WERI-Rb-1 (cell line): ENCODE measurements at regions not wholly inside any gene's neighbourhood (a gene's known extent, or its start where the extent isn't known, plus 50 kb on each side); places are given as distances from the start of the nearest gene placed in this dataset.
"Not testable (repeated sequence)": the region's sequence is repeated elsewhere in the genome, so short reads cannot be mapped to it uniquely, and the experiment has no call there.

ENCODE experiments used
- DNase-seq: peaks from one replicate; pipeline ENCODE4 v3.0.0-alpha.2; 2020
- H3K27ac ChIP-seq: fragments of 250-450 bp; sonication (Bioruptor Pico); 2 replicates; pipeline ENCODE4 v1.5.1; 2020; ENCODE audit warnings: mild to moderate bottlenecking, moderate library complexity
- H3K27me3 ChIP-seq: fragments of 250-450 bp; sonication (Bioruptor Pico); 2 replicates; pipeline ENCODE4 v1.5.1; 2021; ENCODE audit warnings: mild to moderate bottlenecking, low read depth, moderate library complexity; ENCODE audit not compliant: insufficient read depth, severe bottlenecking
- H3K36me3 ChIP-seq: fragments of 250-450 bp; sonication (Bioruptor Pico); 2 replicates; pipeline ENCODE4 v1.5.1; 2020; ENCODE audit warnings: mild to moderate bottlenecking, moderate library complexity
- H3K4me3 ChIP-seq: 2 replicates; pipeline ENCODE4 v1.5.1; 2011; ENCODE audit warnings: low read depth, mild to moderate bottlenecking, control low read depth, low read length
- H3K9me3 ChIP-seq: fragments of 250-450 bp; sonication (Bioruptor Pico); 2 replicates; pipeline ENCODE4 v1.5.1; 2021; ENCODE audit warnings: mild to moderate bottlenecking, moderate library complexity; ENCODE audit not compliant: severe bottlenecking
- CTCF ChIP-seq: IDR thresholded peaks from 2 replicates; pipeline ENCODE4 v1.5.1; 2011; ENCODE audit warnings: low read depth, mild to moderate bottlenecking, control low read depth, inconsistent platforms, low read length

GRCh38 chr6:150499882-150500312 lies 99.8 kb upstream of the PLEKHG1 start:
- H3K27ac ChIP-seq, result no peak overlapping the region
- H3K36me3 ChIP-seq, result no peaks in the 10 kb centered on the region
- H3K9me3 ChIP-seq, result no peaks in the 10 kb centered on the region
- TF ChIP-seq CTCF, result no peak
- H3K27me3 ChIP-seq, result no peaks in the 10 kb centered on the region
- H3K4me3 ChIP-seq, result no peak overlapping the region
- no peak for DNase-seq

GRCh38 chr6:150500568-150500967 lies 99.1 kb upstream of the PLEKHG1 start:
- not testable (repeated sequence) for H3K36me3 ChIP-seq, H3K4me3 ChIP-seq, H3K27me3 ChIP-seq, H3K27ac ChIP-seq, H3K9me3 ChIP-seq, DNase-seq

GRCh38 chr6:150503041-150503440 lies 96.6 kb upstream of the PLEKHG1 start:
- H3K27me3 ChIP-seq, result no peaks in the 10 kb centered on the region
- no peak for DNase-seq
- no peaks in the 10 kb centered on the region for H3K9me3 ChIP-seq
- H3K36me3 ChIP-seq, result no peaks in the 10 kb centered on the region
- H3K4me3 ChIP-seq, result no peak overlapping the region
- no peak overlapping the region for H3K27ac ChIP-seq
- no peak for TF ChIP-seq CTCF

GRCh38 chr6:150503586-150504339 lies 95.9 kb upstream of the PLEKHG1 start:
- no peaks in the 10 kb centered on the region for H3K27me3 ChIP-seq
- H3K4me3 ChIP-seq, result no peak overlapping the region
- DNase-seq, result no peak
- H3K27ac ChIP-seq, result no peak overlapping the region
- TF ChIP-seq CTCF, result no peak
- no peaks in the 10 kb centered on the region for H3K9me3 ChIP-seq
- H3K36me3 ChIP-seq, result no peaks in the 10 kb centered on the region

- H3K4me3 ChIP-seq, H3K27ac ChIP-seq, H3K9me3 ChIP-seq, DNase-seq, H3K36me3 ChIP-seq, H3K27me3 ChIP-seq: not testable (repeated sequence)
Observed at GRCh38 chr6:150507361-150507760, 92.3 kb upstream of the PLEKHG1 start.

- no peak for TF ChIP-seq CTCF
- H3K4me3 ChIP-seq, result no peak overlapping the region
- peaks cover 2% of the 10 kb centered on the region for H3K27me3 ChIP-seq
- no peaks in the 10 kb centered on the region for H3K9me3 ChIP-seq
- no peak overlapping the region for H3K27ac ChIP-seq
- DNase-seq, result no peak
- H3K36me3 ChIP-seq, result no peaks in the 10 kb centered on the region
Observed at GRCh38 chr6:150510576-150510975, 89.1 kb upstream of the PLEKHG1 start.

GRCh38 chr6:150511313-150511712 lies 88.4 kb upstream of the PLEKHG1 start:
- Histone ChIP-seq H3K27ac (no peak overlapping the region), H3K4me3 (no peak overlapping the region), H3K27me3 (peaks cover 2% of the 10 kb centered on the region), H3K36me3 (no peaks in the 10 kb centered on the region), H3K9me3 (no peaks in the 10 kb centered on the region)
- TF ChIP-seq CTCF, result no peak
- DNase-seq, result no peak
